ENCODE measurements at regions not wholly inside any gene's neighbourhood (a gene's known extent, or its start where the extent isn't known, plus 50 kb on each side); places are given as distances from the start of the nearest gene placed in this dataset.

DNA sequence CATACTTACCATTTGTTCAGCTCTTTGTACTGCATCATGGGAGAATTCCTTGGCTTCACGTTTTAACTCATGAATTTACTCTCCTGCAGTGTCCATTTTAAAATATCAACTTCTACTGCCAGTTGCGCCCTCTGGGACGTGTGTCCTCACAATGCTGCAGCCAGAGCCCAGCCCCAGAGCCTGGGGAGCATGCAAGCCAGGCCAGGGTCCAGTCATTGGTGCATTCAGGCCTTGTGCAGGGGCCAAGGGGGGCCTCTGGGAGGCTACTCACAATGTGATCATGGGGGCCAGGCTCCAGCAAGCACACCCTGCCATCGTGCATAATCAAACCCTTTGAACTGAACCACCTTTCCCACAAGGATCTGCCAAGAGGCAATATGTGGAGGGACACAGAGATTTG lies 105.6 kb upstream of the CCDC112 start:
- no peak for DNase-seq

DNA sequence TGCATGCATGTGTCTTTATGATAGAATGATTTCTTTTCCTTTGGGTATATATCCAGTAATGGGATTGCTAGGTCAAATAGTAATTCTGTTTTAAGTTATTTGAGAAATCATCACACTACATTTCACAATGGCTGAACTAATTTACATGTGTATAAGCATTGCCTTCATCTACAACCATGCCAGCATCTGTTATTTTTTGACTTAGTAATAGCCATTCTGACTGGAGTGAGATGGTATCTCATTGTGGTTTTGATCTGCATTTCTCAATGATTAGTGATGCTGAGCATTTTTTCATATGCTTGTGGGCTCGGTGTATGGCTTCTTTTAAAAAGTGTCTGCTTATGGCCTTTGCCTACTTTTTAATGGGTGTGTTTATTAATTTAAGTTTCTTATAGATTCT lies 102.3 kb upstream of the CCDC112 start:
- DNase-seq = no peak

DNA sequence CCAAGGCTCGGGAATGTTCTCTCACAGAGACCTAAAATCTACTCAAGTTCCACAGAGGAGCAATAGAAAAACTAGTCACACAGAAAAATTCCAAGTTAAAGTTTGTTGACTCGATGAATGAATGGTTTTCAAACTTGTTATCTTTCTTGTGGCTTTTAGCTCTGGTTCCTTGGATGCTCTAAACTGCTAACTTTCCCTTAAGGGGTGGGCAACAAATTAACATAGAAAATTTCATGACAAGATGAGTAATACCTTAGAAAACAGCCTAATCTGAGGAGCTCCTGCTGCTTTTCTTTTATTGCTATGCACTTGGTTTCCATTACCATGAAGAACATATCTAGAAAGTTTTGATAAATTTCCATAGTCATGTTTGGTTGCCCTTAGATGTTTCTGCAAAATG lies 100.2 kb upstream of the CCDC112 start:
- no peak for DNase-seq

DNA sequence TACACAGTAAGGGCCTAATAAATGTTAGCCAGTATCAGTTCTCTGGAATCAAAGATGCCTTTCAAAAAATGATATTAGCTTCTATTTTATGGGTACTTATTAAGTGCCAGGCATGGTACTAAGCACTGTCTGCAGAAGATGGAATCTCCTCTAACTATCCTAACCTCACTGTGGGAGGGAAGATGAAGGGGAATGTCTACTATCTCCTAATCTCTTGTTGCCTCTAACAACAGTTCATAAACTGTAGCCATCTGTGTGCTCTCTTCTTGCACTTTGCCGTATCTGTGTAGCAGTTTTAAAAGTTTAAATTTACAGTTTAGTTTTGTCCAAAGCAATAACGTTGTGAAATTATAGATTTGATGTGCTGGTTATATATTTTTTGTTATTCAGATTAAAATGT lies 99.6 kb upstream of the CCDC112 start:
- no peak for DNase-seq

DNA sequence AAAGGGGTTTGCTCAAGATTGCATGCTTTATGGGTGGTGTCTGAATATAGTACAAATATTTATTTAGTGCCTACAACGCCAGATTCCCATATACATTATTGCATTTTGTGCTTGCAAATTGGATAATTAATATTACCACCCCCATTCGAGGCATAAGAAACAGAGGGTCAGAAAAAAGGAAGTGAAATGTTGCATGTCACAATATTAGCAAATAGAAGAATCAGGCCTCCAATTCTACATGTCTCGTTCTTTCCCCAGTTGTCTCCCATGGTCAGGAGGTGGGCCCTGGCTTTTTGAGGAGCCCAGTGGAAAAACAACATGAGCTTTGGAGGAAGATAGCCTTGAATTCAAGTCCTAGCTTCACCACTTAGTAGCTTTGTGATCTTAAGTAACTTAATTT lies 98.1 kb upstream of the CCDC112 start:
- DNase-seq = no peak

DNA sequence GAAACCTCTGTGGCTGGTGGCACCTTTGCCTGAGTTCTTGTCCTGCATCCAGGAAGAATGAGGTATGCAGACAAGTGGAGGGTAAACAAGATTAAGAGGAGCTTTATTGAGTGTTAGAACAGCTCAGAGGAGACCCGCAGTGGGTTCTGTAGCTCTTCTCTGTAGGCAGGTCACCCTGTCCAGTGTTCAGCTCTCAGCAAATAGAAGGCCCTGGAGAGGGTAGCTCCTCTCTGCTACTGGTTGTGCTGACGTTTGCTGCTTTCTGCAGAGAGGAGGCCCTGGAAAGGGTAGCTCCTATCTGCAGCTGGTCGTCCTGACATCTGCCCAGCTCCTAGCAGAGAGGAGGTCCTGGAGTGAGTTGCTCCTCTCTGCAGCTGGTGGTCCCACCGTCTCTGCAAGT lies 96.8 kb upstream of the CCDC112 start:
- no peak for DNase-seq

DNA sequence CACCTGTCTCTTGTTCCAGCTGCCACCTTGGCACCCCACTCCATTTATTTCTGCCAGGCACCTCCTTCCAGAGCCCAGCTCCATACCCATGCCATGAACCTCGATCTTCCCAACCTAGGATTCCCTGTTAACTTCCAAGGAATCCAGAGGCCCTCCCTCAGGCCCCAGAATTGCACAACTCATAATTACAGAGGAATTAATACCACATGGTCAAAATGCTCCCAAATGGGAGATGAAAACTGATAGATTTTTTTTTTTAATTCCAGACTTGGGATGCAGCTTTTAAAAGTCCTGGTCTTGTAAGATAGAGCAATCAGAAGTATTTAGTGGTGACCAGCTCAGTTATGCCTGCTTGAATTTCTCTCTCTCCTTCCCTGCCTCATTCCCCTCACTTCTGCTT lies 96.2 kb upstream of the CCDC112 start:
- no peak for DNase-seq

DNA sequence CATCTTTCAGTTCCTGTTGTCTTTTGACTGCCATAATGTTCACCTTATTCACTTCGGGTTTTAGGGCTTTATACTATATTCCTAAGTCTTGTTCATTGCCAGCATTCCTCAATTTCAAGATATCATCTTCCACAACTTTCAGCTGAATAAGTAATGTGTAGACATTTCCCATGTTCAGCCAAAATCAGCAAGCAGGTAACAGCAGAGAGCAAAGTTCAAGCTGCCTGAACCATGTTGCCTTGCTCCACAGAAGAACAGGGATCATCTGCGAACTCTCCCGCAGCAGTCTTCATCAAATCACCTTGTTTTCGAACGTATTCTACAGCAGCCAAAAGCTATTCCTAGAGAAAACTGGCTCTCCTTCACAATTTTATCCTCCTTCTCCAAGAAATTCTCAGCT lies 95.3 kb upstream of the CCDC112 start:
- no peak for DNase-seq

DNA sequence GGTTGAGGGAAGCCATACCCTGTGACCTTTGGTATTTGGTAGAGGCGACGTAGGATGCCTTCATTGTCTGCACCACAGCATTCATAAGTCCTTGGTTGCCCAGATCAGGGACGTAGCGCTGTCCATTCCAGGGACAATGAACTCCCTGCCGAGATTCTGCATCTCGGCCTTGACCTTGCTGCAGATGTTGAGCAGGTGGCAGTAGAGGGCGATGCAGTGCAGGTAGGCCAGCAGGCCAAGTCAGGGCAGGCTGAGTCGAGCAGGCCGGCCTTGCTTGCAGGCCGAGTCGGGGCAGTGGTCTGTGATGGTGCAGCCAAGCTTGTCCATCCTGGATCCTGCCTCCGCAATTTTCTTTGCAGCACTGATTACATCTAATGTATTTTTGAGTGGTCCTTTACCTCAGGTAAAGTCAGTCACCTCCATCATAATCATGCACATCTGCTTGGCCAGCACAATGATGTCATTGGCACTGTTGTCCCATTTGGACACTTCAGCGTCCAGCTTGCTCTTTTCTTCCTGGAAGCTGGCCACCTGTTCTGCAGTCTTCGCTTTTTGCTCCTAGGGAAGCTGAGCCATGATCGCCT lies 93.4 kb upstream of the CCDC112 start:
- DNase-seq = no peak

DNA sequence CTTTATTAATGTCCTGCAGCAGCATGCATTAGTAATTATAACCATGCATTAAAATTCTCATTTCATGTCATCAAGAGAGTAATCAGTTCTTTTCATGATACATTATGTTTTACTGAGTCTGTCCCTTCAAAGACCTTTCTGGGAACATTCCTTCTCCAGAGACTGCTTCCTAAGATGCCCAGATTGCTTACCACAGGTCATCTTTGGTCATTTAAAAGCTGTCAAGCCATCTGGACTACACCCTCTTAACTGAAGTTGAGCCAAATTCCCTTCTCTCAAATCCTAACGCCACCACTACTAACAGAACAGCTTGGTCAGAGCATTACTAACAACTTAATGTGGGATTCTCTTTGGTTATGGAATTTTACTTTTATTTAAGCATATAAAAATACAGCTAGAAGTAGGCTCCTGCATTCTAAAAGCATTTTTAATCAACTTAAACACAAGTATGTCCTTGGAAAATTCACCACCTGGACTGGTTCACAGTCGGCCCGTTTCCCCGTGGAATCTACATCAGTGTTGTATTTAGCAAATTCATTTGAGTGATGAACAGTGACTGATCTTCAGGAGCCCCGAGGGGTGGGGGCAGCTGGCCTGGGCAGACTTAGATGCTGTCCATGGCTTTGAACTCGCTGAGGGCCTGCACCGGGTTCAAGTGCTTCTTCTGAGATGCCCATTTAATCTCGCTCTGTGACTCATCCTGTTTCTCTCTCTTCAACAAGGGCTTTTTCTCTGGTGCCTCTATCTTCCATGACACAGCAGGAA lies 92.8 kb upstream of the CCDC112 start:
- DNase-seq = no peak

DNA sequence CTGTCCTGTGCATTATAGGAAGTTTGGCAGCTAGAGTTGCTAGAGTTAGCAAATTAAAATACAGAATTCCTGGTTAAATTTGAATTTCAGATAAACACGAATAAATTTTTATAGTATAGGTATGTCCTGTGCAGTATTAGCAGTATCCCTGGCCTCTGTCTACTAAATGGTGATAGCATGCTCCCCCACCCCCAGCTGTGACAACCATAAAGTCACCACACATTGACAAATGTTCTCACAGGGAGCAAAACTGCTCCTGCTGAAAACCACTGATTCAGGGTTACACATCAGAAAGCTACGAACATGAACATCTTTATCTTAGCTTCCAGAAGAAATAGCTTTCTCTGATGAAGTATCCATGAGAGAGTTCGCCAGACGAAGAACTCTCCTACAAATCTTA lies 91.8 kb upstream of the CCDC112 start:
- no peak for DNase-seq

DNA sequence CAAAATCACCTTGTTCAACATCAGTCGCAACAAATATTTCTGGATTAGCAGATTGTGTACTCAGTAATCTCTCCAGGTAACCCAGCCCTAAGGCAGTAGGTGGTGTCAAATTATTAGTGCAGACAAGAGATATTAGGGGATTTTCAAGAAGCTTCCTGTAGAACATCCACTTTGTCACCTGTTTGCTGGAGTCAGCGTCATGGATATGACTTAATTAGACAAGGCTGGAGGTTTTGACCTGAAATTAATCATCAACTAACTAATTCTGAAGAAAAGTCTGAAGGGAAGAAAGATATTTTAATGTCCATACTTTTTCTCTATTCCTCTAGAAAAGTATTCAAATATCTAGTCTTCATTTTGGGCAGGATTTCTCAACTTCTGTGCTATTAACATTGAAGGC lies 91.4 kb upstream of the CCDC112 start:
- no peak for DNase-seq

DNA sequence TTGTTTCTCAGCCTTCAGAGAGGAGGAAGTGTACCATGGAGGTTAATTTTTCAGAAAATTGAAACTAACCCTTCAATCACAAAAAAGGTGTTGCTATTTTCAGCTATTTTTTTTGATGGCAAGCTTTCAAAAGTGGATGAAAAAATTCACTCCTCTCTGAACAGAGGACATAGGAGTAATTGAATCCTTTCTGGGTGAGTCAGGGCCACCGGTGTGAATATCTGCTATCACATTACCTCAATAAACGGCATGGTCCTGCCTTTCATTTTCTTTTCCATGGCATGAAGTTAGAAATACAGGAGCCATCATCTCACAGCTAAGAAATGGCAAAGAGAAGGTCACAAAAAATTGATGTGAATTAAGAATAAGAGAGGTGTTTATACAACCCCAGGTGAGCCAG lies 90.2 kb upstream of the CCDC112 start:
- no peak for DNase-seq

DNA sequence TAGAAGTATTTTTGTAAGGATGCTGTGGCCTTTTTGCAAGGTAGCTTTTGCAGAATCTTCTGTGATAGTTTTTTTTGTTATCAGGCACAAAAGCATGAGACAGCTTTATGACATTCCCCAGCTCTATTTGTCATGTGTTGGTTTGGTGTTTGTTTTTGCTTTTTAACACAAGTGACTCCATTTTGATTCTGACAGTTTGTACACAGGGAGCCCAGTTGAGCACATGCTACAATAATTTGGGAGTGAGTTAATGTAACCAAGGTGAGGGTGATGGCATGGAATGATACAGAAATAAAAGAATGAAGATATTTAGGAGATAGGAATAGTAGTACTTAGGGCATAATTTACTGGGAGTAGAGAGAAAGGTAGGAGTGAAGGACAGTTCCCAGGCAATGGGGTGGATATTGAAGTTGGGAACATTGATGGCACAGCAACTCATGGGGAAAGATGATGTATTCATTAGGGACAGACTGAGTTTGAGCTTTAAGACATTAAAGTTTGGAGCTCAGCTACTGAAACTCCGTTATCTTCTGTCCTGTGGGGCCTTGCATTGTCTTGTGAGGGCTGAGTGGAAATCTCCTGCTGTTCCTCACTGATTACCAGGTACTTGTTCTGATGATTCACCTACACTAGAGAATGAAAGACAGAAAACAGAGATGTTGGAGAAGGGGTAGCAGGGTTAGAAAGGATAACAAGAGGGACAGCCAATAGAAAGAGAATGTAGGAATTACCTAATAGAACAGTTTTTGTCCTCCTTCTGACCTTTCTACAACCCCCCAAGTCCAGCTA lies 88.3 kb upstream of the CCDC112 start:
- no peak for DNase-seq

DNA sequence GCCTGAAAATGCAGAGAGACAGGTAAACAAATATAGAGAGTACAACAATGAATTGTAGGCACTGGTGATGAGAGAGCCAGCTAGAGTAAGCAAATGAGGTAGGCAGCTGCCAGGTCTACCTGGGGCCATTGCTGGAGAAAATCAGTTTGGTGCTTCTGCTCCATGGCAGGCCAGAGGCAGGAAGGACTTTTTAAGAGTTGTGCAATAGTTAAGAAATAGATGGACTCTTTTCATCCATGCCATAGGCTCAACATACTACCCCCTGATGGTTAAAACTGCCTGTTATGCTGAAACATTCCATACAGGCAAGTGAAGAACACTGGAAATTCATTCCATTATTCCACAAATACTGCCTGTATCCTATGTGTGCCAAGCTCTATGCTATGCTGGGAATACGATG lies 86.5 kb upstream of the CCDC112 start:
- DNase-seq = no peak

DNA sequence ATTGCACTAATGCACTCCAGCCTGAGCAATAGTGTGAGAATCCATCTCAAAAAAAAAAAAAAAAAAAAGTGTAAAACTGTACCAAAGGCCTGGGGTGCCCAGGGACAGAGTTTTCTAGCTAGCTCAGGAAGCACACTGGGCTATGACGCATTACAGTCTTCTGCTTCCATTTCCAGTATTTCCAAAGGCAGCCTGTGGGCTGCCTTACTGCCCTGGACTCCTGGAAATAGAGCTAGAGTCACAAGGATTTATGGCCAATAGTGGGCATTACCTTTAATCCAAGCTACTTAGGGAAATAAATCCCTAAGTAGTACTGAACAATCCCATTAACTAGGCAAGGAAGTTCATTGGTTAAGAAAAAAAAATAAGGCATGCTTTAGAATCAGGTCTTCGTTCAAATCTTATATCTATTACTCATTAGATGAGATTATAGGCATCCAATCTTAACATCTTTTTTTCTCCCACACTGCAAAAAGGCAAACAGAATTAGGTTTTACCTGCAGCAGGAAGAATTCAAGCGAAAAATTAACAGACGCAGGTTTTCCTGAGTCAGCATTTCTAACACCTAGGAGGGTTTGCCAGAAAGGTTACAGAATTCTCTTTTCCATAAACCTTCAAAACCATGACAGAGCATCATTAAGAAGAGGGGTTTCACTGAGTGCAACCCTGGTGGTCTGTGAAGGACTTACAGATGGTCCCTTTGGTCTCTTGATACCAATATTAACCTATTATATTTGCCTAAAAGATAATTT lies 85.6 kb upstream of the CCDC112 start:
- DNase-seq = no peak

DNA sequence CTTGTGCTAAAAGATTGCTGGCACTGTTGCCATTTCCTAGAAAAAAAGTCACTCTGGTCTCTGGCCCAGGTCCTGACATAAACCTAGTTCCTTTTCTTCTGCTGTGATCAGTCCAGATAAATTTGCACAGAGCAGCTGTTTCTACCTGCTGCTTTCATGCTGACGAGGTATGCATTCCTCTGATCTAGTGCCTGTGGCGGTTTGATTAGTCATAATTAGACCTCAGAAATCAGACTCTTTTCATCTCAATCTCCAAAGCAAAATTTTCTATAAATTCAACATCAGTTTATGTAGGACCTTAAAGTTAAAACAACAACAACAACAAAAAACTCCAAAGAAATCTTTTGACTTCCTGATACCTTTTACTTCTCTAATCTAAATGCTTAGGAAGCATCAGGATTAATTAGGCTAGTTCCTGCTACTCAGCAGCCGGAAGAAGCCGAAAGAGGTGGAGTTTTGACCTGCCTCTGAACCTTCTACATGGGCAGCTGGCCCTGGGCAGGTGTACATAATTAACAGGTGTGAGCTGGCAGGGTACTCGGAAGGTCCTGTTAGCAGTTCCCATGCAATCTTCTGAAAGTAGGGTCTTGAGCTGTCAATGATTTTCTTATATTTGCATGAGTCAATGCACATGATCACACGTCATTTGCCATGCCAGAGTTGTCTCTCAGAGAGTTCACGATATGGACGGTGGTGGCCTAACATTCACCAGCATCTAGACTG lies 83.3 kb upstream of the CCDC112 start:
- no peak for DNase-seq

DNA sequence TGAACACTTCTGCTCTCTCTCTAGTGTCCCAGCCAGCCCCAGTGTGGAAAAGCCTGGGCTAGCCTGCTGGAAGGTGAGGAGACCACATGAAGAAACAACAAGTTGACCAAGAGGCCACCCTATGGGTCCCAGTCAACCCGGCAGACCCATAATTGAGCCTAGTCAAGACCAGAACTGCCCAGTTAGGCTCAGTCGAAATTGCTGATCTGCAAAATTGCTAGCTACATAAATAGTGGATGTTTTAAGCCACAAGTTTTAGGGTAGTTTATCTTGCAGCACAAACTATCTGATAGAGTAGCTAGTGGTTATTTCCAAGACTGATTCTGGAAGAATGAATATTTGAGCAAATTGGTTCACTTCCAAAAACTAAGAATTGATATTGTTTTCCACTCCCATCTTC lies 82.3 kb upstream of the CCDC112 start:
- DNase-seq = no peak

DNA sequence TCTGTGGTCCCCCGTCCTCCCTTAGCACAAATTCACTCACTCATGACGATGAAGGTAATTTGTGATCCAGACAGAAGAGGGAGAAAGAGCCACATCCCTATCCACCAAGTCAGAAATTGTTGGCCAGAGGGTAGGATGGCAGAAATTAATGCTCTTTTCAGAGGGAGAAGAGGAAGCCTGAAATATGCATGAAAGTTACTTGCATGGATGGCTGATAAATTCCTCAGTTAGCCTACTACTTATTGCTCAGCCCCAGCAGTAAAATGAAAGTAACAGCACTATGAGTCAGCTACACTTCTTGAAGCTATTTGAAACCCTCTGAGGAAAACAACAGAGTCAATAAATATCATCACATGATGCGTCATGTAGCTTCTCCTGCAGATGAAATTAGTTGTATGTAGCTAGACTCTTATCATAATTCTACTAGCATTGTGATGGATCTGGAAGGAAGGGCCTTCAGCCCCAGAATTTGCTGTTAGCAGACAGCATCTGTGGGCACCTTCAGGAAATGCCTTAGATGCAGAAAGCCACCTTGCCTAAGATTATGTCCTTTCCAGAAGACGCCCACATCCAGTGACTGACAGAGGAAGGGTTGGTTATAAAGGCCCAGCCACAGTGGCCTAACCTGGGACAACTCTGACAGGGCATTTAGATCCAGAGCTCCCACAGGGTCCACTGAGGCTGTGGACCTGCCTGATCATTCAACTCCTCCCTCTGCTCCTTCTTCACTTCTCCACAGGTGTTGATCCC lies 81.2 kb upstream of the CCDC112 start:
- DNase-seq = no peak

DNA sequence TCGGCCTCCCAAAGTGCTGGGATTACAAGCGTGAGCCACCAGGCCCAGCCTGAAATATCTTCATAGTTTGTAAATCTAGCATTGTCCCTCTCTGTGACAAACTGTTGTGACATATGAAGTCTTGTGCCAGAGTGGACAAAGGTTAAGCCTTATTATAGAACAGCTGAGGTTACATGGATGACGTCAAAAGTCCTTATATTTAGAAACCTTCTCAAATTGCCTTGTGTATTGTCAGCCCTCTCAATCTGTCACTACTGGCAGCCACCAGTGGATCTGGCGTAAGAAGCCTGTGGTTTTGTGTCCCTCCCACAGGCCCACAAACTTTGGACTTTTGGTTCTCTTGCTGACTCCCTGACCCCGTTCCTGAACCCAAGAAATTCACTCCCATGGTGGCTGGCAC lies 79.4 kb upstream of the CCDC112 start:
- no peak for DNase-seq

DNA sequence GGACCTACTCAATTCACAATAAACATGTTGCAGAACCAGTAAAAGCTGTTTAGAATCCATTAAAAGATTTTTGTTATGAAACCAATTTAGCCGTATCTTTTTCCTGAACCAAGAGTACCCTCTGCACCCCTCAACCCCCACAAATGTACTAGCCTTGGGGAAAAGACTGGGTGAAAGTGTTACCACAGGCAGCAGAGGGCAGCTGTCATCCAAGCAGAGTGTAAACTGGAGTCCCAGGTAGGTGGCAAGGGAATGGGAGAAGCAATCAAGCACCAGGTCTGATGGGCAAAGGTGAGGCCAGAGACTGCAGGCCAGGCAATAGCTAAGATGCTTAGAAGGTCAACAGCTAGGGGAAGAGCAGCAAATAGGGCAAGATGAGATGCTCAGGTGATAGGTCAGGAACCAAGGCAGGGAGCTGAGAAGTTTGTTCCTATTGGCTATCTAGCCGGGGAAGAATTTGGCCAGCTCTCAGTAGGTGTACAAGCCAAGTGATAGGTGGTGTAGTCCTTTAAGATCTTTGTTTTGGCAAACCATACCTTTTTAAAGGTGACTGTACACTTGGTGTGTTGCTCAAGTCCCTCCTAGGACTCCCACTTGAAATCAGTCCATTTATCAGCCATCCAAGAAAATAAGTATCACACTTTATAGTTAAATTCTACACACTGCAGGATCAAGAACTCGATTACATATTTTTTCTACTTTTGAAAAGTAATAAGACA lies 77.8 kb upstream of the CCDC112 start:
- no peak for DNase-seq

Data from stimulated activated CD8-positive, alpha-beta memory T cell treated with anti-CD3 and anti-CD28 coated beads, Interleukin-4, amount 100 ng/mL, for 48 hours (primary cell).